GM21723 (cell line): ENCODE measurements at regions not wholly inside any gene's neighbourhood (a gene's known extent, or its start where the extent isn't known, plus 50 kb on each side); places are given as distances from the start of the nearest gene placed in this dataset.

Experiments
- ATAC-seq: cut with Tn5 transposase; IDR thresholded peaks from one replicate; pipeline ENCODE4 v1.9.1; 2021; ENCODE audit warnings: mild to moderate bottlenecking, moderate library complexity; ENCODE audit not compliant: unreplicated experiment

GRCh38 chr4:96164814-96165351 lies 325.0 kb downstream of the PDHA2 start:
- ATAC-seq = no peak

- no peak for ATAC-seq
Observed at GRCh38 chr4:96166806-96167205, 326.9 kb downstream of the PDHA2 start.

GRCh38 chr4:96170198-96170597 lies 330.3 kb downstream of the PDHA2 start:
- no peak for ATAC-seq

- no peak for ATAC-seq
Observed at GRCh38 chr4:96173756-96174155, 333.9 kb downstream of the PDHA2 start.

- ATAC-seq = no peak
Observed at GRCh38 chr4:96175871-96176270, 336.0 kb downstream of the PDHA2 start.

GRCh38 chr4:96183611-96184010 lies 343.7 kb downstream of the PDHA2 start:
- ATAC-seq = no peak

- no peak for ATAC-seq
Observed at GRCh38 chr4:96186593-96186992, 346.7 kb downstream of the PDHA2 start.

- ATAC-seq = no peak
Observed at GRCh38 chr4:96189761-96190160, 349.9 kb downstream of the PDHA2 start.

GRCh38 chr4:96193061-96193460 lies 353.2 kb downstream of the PDHA2 start:
- ATAC-seq = no peak

- no peak for ATAC-seq
Observed at GRCh38 chr4:96194993-96195392, 355.1 kb downstream of the PDHA2 start.

- ATAC-seq = no peak
Observed at GRCh38 chr4:96205143-96205936, 365.4 kb downstream of the PDHA2 start.

GRCh38 chr4:96227515-96227914 lies 387.6 kb downstream of the PDHA2 start:
- ATAC-seq = no peak

GRCh38 chr4:96228463-96228862 lies 388.6 kb downstream of the PDHA2 start:
- no peak for ATAC-seq

GRCh38 chr4:96240041-96240440 lies 400.1 kb downstream of the PDHA2 start:
- no peak for ATAC-seq

- ATAC-seq = no peak
Observed at GRCh38 chr4:96241819-96242218, 401.9 kb downstream of the PDHA2 start.

- no peak for ATAC-seq
Observed at GRCh38 chr4:96247096-96247495, 407.2 kb downstream of the PDHA2 start.

GRCh38 chr4:96248225-96248624 lies 408.3 kb downstream of the PDHA2 start:
- no peak for ATAC-seq

- no peak for ATAC-seq
Observed at GRCh38 chr4:96260064-96260682, 420.3 kb downstream of the PDHA2 start.

- no peak for ATAC-seq
Observed at GRCh38 chr4:96262057-96262456, 422.2 kb downstream of the PDHA2 start.

- no peak for ATAC-seq
Observed at GRCh38 chr4:96263291-96263690, 423.4 kb downstream of the PDHA2 start.

- no peak for ATAC-seq
Observed at GRCh38 chr4:96264941-96265463, 425.1 kb downstream of the PDHA2 start.

GRCh38 chr4:96293806-96294205 lies 453.9 kb downstream of the PDHA2 start:
- ATAC-seq = no peak
